GM18519 (cell line): ENCODE measurements at regions not wholly inside any gene's neighbourhood (a gene's known extent, or its start where the extent isn't known, plus 50 kb on each side); places are given as distances from the start of the nearest gene placed in this dataset.
"Not testable (repeated sequence)": the region's sequence is repeated elsewhere in the genome, so short reads cannot be mapped to it uniquely, and the experiment has no call there.

Source experiments
- ATAC-seq: cut with Tn5 transposase; IDR thresholded peaks from one replicate; pipeline ENCODE4 v1.9.1; 2021; ENCODE audit warnings: mild to moderate bottlenecking, moderate library complexity; ENCODE audit not compliant: unreplicated experiment, low FRiP score

- ATAC-seq, result no peak
These were observed 994.7 kb downstream of the VRK1 start for GRCh38 chr14:97791906-97792305.

GRCh38 chr14:97796511-97796910 lies 999.3 kb downstream of the VRK1 start:
- no peak for ATAC-seq

- ATAC-seq, result no peak
These were observed 1001.0 kb downstream of the VRK1 start for GRCh38 chr14:97798176-97798575.

GRCh38 chr14:97802430-97803373 lies 1005.5 kb downstream of the VRK1 start:
- no peak for ATAC-seq

GRCh38 chr14:97804056-97804455 lies 1006.9 kb downstream of the VRK1 start:
- no peak for ATAC-seq

GRCh38 chr14:97806891-97807290 lies 1009.7 kb downstream of the VRK1 start:
- no peak for ATAC-seq

GRCh38 chr14:97808541-97808940 lies 1011.4 kb downstream of the VRK1 start:
- not testable (repeated sequence) for ATAC-seq

- no peak for ATAC-seq
These were observed 1016.4 kb downstream of the VRK1 start for GRCh38 chr14:97813556-97813955.

- ATAC-seq, result no peak
These were observed 1023.6 kb downstream of the VRK1 start for GRCh38 chr14:97820781-97821180.

GRCh38 chr14:97824218-97824617 lies 1027.0 kb downstream of the VRK1 start:
- ATAC-seq, result no peak

GRCh38 chr14:97827746-97828145 lies 1030.6 kb downstream of the VRK1 start:
- no peak for ATAC-seq

GRCh38 chr14:97832776-97833175 lies 1035.6 kb downstream of the VRK1 start:
- ATAC-seq, result no peak

GRCh38 chr14:97838986-97839385 lies 1041.8 kb downstream of the VRK1 start:
- no peak for ATAC-seq

GRCh38 chr14:97840159-97840558 lies 1043.0 kb downstream of the VRK1 start:
- ATAC-seq, result no peak

GRCh38 chr14:97841762-97842161 lies 1044.6 kb downstream of the VRK1 start:
- no peak for ATAC-seq

GRCh38 chr14:97843066-97843465 lies 1045.9 kb downstream of the VRK1 start:
- ATAC-seq, result no peak

- no peak for ATAC-seq
These were observed 1046.9 kb downstream of the VRK1 start for GRCh38 chr14:97844042-97844441.

GRCh38 chr14:97846156-97846555 lies 1049.0 kb downstream of the VRK1 start:
- no peak for ATAC-seq

GRCh38 chr14:97848317-97848980 lies 1051.3 kb downstream of the VRK1 start:
- no peak for ATAC-seq

GRCh38 chr14:97850466-97850865 lies 1053.3 kb downstream of the VRK1 start:
- no peak for ATAC-seq

GRCh38 chr14:97850886-97851285 lies 1053.7 kb downstream of the VRK1 start:
- ATAC-seq, result no peak
